B cell (primary cell): ENCODE measurements at regions not wholly inside any gene's neighbourhood (a gene's known extent, or its start where the extent isn't known, plus 50 kb on each side); places are given as distances from the start of the nearest gene placed in this dataset.

Experiments used
- ATAC-seq: fragments of 200-7000 bp; cut with Tn5 transposase; one replicate; pipeline ENCODE4 v1.10.0; 2021; ENCODE audit warnings: low read depth, mild to moderate bottlenecking, moderate number of reproducible peaks, moderate library complexity
- CTCF ChIA-PET: fragments of 350-600 bp; sonication (Branson Sonifier 250); formaldehyde crosslinking; loops from one replicate; lab custom pipeline; 2021; ENCODE audit warnings: antibody characterized with exemption, inconsistent platforms; lab: Charles Lee
- POLR2A ChIA-PET: fragments of 350-600 bp; sonication (Branson Sonifier 250); formaldehyde crosslinking; loops from one replicate; lab custom pipeline; 2021; ENCODE audit warnings: antibody characterized with exemption; lab: Charles Lee
- DNase-seq: peaks from one replicate; pipeline ENCODE4 v3.0.0; 2013
- H2AFZ ChIP-seq: 2 replicates; pipeline ENCODE4 v1.6.1; 2012; ENCODE audit warnings: mild to moderate bottlenecking, low read depth, low read length; ENCODE audit not compliant: insufficient read depth, poor library complexity, severe bottlenecking
- H3K27ac ChIP-seq, 2 donors: 1 replicate in 1 of 2; 2 replicates in 1 of 2; pipeline ENCODE4 v1.5.1; 2012 to 2013; ENCODE audit warnings: low read length in 2 of 2, mild to moderate bottlenecking in 2 of 2, moderate library complexity in 1 of 2
- H3K27me3 ChIP-seq, 4 experiments: fragments of 200-600 bp in 1 of 4; sonication (generic) in 1 of 4; replicated peaks in 1 of 4; 1 replicate in 2 of 4; 2 replicates in 2 of 4; pipeline versions ENCODE4 v1.6.1 to v1.7.0; 2013 to 2016; ENCODE audit warnings: low read length in 3 of 4, mild to moderate bottlenecking in 2 of 4, mixed read lengths in 1 of 4, moderate library complexity in 1 of 4; ENCODE audit not compliant: insufficient read depth in 4 of 4, control insufficient read depth in 3 of 4; ENCODE audit errors: control extremely low read depth in 1 of 4
- H3K36me3 ChIP-seq, 2 experiments: replicated peaks in 1 of 2; 1 replicate in 1 of 2; 2 replicates in 1 of 2; pipeline versions ENCODE4 v1.6.1 to v1.7.1; 2013; ENCODE audit warnings: low read length in 1 of 2; ENCODE audit not compliant: insufficient read depth in 2 of 2, control insufficient read depth in 1 of 2; ENCODE audit errors: control extremely low read depth in 1 of 2, extremely low read depth in 1 of 2
- H3K4me1 ChIP-seq, 2 donors: fragments of 200-600 bp in 1 of 2; sonication (generic) in 1 of 2; 1 replicate in 1 of 2; 2 replicates in 1 of 2; pipeline versions ENCODE4 v1.5.1 to v1.6.1; 2013 to 2017; ENCODE audit warnings: low read length in 2 of 2; ENCODE audit not compliant: control insufficient read depth in 2 of 2, insufficient read depth in 2 of 2
- H3K4me2 ChIP-seq: replicated peaks from 2 replicates; pipeline ENCODE3; 2012; ENCODE audit warnings: mild to moderate bottlenecking, low read depth, low read length; ENCODE audit not compliant: poor library complexity, severe bottlenecking
- H3K4me3 ChIP-seq, 5 experiments: fragments of 200-600 bp in 1 of 5; sonication (generic) in 1 of 5; 1 replicate in 3 of 5; 2 replicates in 2 of 5; pipeline versions ENCODE4 v1.5.1 to v1.7.0; 2011 to 2016; ENCODE audit warnings: low read length in 4 of 5, mild to moderate bottlenecking in 4 of 5, low read depth in 2 of 5, control low read depth in 1 of 5, moderate library complexity in 1 of 5; ENCODE audit not compliant: insufficient read depth in 1 of 5; ENCODE audit errors: control extremely low read depth in 1 of 5, extremely low read depth in 1 of 5
- H3K79me2 ChIP-seq: fragments of 200-600 bp; sonication (generic); one replicate; pipeline ENCODE4 v1.6.0; 2016; ENCODE audit warnings: low read length; ENCODE audit not compliant: control insufficient read depth, insufficient read depth
- H3K9ac ChIP-seq: fragments of 200-600 bp; sonication (generic); 2 replicates; pipeline ENCODE4 v1.6.1; 2017; ENCODE audit warnings: mild to moderate bottlenecking, low read length, moderate library complexity
- H3K9me3 ChIP-seq, 3 donors: one replicate each; pipeline versions ENCODE4 v1.6.1 to v1.7.1; 2013; ENCODE audit warnings: low read length in 2 of 3; ENCODE audit not compliant: control insufficient read depth in 2 of 3, insufficient read depth in 1 of 3; ENCODE audit errors: control extremely low read depth in 1 of 3
- H4K20me1 ChIP-seq: 2 replicates; pipeline ENCODE4 v1.6.0; 2012; ENCODE audit warnings: mild to moderate bottlenecking, low read length; ENCODE audit not compliant: insufficient read depth, control insufficient read depth, poor library complexity, severe bottlenecking
- H3K27ac Mint-ChIP-seq: one replicate; pipeline ENCODE4 v1.8.0; 2021; ENCODE audit warnings: mixed read lengths
- H3K27me3 Mint-ChIP-seq: one replicate; pipeline ENCODE4 v1.8.0; 2021; ENCODE audit warnings: mixed read lengths
- H3K4me1 Mint-ChIP-seq: one replicate; pipeline ENCODE4 v1.8.0; 2021; ENCODE audit warnings: mixed read lengths
- H3K4me3 Mint-ChIP-seq: one replicate; pipeline ENCODE4 v1.8.0; 2021; ENCODE audit warnings: mixed read lengths
- H3K9me3 Mint-ChIP-seq: one replicate; pipeline ENCODE4 v1.8.0; 2022; ENCODE audit warnings: mixed read lengths; ENCODE audit not compliant: insufficient read depth
- EZH2 ChIP-seq: IDR thresholded peaks from 2 replicates; pipeline ENCODE4 v1.6.1; 2012; ENCODE audit warnings: borderline replicate concordance, low read depth, mild to moderate bottlenecking, moderate library complexity, low read length; ENCODE audit not compliant: insufficient read depth, poor library complexity, severe bottlenecking
- WGBS: methylation state at CpG from one replicate; pipeline ENCODE4 v1.1.5; 2013; ENCODE audit warnings: missing lambda C conversion rate; ENCODE audit not compliant: insufficient coverage; 5-methylcytosine and 5-hydroxymethylcytosine counted together
- intact Hi-C: fragments of 100-400 bp; cut with micrococcal nuclease; formaldehyde crosslinking; loops from one replicate; pipeline ENCODE4 v1.10.0; 2022
- TF ChIP-seq, protein P1 (sequence below): fragments of 200-600 bp; IDR thresholded peaks from one replicate; pipeline ENCODE4 v1.8.0; 2022; ENCODE audit warnings: antibody characterized with exemption, mild to moderate bottlenecking

DNA sequence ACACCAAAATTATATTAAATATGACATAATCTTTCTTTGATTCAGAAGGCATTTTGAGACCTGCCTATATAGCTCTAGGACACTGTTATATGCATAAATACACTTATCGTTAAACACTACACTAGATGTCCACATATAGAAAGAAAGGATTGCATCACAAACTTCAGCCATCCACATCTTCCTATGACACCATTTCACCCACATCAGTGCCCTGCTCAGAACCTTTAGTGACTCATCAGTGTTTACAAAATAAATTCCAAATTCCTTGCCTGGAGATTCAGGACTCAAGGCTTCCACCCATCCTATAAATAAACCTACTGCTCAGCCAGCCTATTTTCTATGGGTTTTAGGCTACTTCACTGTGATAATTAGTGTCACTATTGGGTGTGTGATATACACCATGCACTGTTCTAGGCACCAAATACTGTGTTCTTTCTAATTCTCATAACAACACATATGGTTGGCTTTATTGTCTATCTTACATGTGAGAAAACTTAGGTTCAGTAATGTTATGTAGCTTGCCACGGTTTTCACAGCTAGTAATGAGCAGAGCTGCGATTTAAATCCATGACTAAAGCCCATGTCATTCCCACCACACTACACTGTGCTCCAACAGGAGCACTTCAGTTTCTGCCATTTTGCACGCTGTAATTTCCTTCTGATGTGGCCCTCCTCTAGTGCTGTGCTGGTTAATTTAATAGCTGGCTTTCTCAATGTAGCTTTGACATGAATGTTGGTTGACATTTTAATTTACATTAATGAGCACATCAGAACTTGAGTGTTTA is 103.3 kb downstream of the SREK1 start:
- Histone ChIP-seq H2AFZ (no peak overlapping the region), H3K27me3 (peaks cover 0 to 4% (median 0%) of the 10 kb centered on the region in 4 experiments), H3K36me3 (no peaks in the 10 kb centered on the region), H3K4me1 (no peaks in the 10 kb centered on the region), H3K27ac (no peak overlapping the region), H3K4me2 (no peak overlapping the region), H3K9me3 (no peaks in the 10 kb centered on the region), H4K20me1 (no peaks in the 10 kb centered on the region), H3K9ac (no peak overlapping the region), H3K4me3 (no peak overlapping the region), H3K79me2 (no peaks in the 10 kb centered on the region)
- CTCF ChIA-PET: no interaction called here
- no peaks in the 10 kb centered on the region for H3K9me3 Mint-ChIP-seq
- H3K27me3 Mint-ChIP-seq: peaks cover 6% of the 10 kb centered on the region
- POLR2A ChIA-PET: no interaction called here
- intact Hi-C loops: no loop called here
- H3K4me3 Mint-ChIP-seq: no peak overlapping the region
- DNase-seq: no peak
- no peak for ATAC-seq
- H3K27ac Mint-ChIP-seq: no peak overlapping the region
- H3K4me1 Mint-ChIP-seq: no peaks in the 10 kb centered on the region
- TF ChIP-seq, protein P1, sequence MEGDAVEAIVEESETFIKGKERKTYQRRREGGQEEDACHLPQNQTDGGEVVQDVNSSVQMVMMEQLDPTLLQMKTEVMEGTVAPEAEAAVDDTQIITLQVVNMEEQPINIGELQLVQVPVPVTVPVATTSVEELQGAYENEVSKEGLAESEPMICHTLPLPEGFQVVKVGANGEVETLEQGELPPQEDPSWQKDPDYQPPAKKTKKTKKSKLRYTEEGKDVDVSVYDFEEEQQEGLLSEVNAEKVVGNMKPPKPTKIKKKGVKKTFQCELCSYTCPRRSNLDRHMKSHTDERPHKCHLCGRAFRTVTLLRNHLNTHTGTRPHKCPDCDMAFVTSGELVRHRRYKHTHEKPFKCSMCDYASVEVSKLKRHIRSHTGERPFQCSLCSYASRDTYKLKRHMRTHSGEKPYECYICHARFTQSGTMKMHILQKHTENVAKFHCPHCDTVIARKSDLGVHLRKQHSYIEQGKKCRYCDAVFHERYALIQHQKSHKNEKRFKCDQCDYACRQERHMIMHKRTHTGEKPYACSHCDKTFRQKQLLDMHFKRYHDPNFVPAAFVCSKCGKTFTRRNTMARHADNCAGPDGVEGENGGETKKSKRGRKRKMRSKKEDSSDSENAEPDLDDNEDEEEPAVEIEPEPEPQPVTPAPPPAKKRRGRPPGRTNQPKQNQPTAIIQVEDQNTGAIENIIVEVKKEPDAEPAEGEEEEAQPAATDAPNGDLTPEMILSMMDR: no peak
- TF ChIP-seq EZH2: no peak
- 100% methylated on average over 1 of the region's 4 CpGs for WGBS

DNA sequence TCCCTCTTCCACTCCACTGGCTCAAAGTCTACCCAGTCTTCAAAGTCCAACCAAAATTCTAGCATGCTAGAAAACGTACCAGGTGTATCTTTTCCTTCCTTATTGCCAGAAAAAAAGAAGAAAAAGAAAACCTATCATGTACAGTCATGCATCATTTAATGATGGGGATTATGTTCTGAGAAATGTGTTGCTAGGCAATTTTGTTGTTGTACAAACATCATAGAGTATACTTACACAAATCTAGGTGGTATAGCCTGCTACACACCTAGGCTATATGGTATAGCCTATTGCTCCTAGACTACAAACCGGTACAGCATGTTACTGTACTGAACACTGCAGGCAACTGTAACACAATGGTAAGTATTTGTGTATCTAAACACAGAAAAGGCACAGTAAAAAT is 104.8 kb downstream of the SREK1 start:
- Histone ChIP-seq H3K4me2 (no peak overlapping the region), H3K4me1 (no peaks in the 10 kb centered on the region), H3K9me3 (no peaks in the 10 kb centered on the region), H3K79me2 (no peaks in the 10 kb centered on the region), H2AFZ (no peak overlapping the region), H4K20me1 (no peaks in the 10 kb centered on the region), H3K36me3 (no peaks in the 10 kb centered on the region), H3K9ac (no peak overlapping the region), H3K27me3 (peaks cover 0 to 4% (median 0%) of the 10 kb centered on the region in 4 experiments), H3K27ac (no peak overlapping the region), H3K4me3 (no peak overlapping the region)
- H3K4me1 Mint-ChIP-seq: no peaks in the 10 kb centered on the region
- no peak overlapping the region for H3K4me3 Mint-ChIP-seq
- DNase-seq (no peak), ATAC-seq (no peak)
- no CpG with 5 or more reads among the region's 2 CpGs for WGBS
- intact Hi-C loops: no loop called here
- no peaks in the 10 kb centered on the region for H3K27me3 Mint-ChIP-seq
- ChIA-PET POLR2A (no interaction called here), CTCF (no interaction called here)
- H3K27ac Mint-ChIP-seq: no peak overlapping the region
- no peaks in the 10 kb centered on the region for H3K9me3 Mint-ChIP-seq
- TF ChIP-seq EZH2: no peak
- TF ChIP-seq, protein P1: no peak
